ENCODE measurements at regions not wholly inside any gene's neighbourhood (a gene's known extent, or its start where the extent isn't known, plus 50 kb on each side); places are given as distances from the start of the nearest gene placed in this dataset.

- Mint-ChIP-seq H3K27ac (no peak overlapping the region), H3K4me1 (peaks cover 2% of the 10 kb centered on the region), H3K9me3 (no peaks in the 10 kb centered on the region), H3K27me3 (peaks cover 43% of the 10 kb centered on the region), H3K4me3 (no peak overlapping the region), H3K36me3 (ENCODE audit: low read depth) (no peaks in the 10 kb centered on the region)
- ChIA-PET POLR2A (no interaction called here), CTCF (interaction anchor here (0.9 kb wide), 1 partner anchor 9 kb away, joined by 5 read pairs; no protein-coding TSS in a partner anchor)
- no peak for DNase-seq
Measured at GRCh38 chr3:197444793-197445379, 110.9 kb downstream of the BDH1 start.

- Mint-ChIP-seq H3K36me3 (ENCODE audit: low read depth) (no peaks in the 10 kb centered on the region), H3K4me3 (no peak overlapping the region), H3K27ac (no peak overlapping the region), H3K27me3 (peaks cover 39% of the 10 kb centered on the region), H3K9me3 (no peaks in the 10 kb centered on the region), H3K4me1 (peaks cover 2% of the 10 kb centered on the region)
- ChIA-PET CTCF (no interaction called here), POLR2A (no interaction called here)
- no peak for DNase-seq
Measured at GRCh38 chr3:197443506-197443905, 112.3 kb downstream of the BDH1 start.

GRCh38 chr3:197440717-197441303 lies 115.0 kb downstream of the BDH1 start:
- CTCF ChIA-PET = no interaction called here

GRCh38 chr3:197438906-197439305 lies 116.9 kb downstream of the BDH1 start:
- Mint-ChIP-seq H3K4me3 (no peak overlapping the region), H3K27me3 (peaks cover 35% of the 10 kb centered on the region), H3K4me1 (no peaks in the 10 kb centered on the region), H3K27ac (no peak overlapping the region), H3K9me3 (no peaks in the 10 kb centered on the region), H3K36me3 (ENCODE audit: low read depth) (no peaks in the 10 kb centered on the region)
- ChIA-PET POLR2A (no interaction called here), CTCF (interaction anchor here (1.2 kb wide), 1 partner anchor 15 kb away, joined by 3 read pairs; no protein-coding TSS in a partner anchor)
- DNase-seq = no peak

More at GRCh38 chr3:197440717-197441303, 115.0 kb downstream of the BDH1 start:
- DNase-seq = no peak
- POLR2A ChIA-PET = no interaction called here
- Mint-ChIP-seq H3K4me1 (peaks cover 2% of the 10 kb centered on the region), H3K27me3 (peaks cover 33% of the 10 kb centered on the region), H3K9me3 (no peaks in the 10 kb centered on the region), H3K4me3 (no peak overlapping the region), H3K27ac (no peak overlapping the region), H3K36me3 (ENCODE audit: low read depth) (no peaks in the 10 kb centered on the region)

GRCh38 chr3:197435426-197435825 lies 120.3 kb downstream of the BDH1 start:
- peaks cover 6% of the 10 kb centered on the region for H3K4me1 Mint-ChIP-seq
- no peaks in the 10 kb centered on the region for H3K9me3 Mint-ChIP-seq
- no peak overlapping the region for H3K27ac Mint-ChIP-seq

GRCh38 chr3:197434830-197435229 lies 120.9 kb downstream of the BDH1 start:
- no peak overlapping the region for H3K27ac Mint-ChIP-seq
- POLR2A ChIA-PET = no interaction called here

More at GRCh38 chr3:197435426-197435825, 120.3 kb downstream of the BDH1 start:
- Mint-ChIP-seq H3K36me3 (ENCODE audit: low read depth) (no peaks in the 10 kb centered on the region), H3K4me3 (no peak overlapping the region), H3K27me3 (peaks cover 45% of the 10 kb centered on the region)
- DNase-seq = no peak
- POLR2A ChIA-PET = no interaction called here
- CTCF ChIA-PET = no interaction called here

GRCh38 chr3:197432384-197433127 lies 123.2 kb downstream of the BDH1 start:
- peaks cover 41% of the 10 kb centered on the region for H3K27me3 Mint-ChIP-seq
- peaks cover 30% of the 10 kb centered on the region for H3K4me1 Mint-ChIP-seq
- DNase-seq = no peak
- no peak overlapping the region for H3K27ac Mint-ChIP-seq
- H3K4me3 Mint-ChIP-seq = no peak overlapping the region
- POLR2A ChIA-PET = no interaction called here
- no peaks in the 10 kb centered on the region for H3K36me3 Mint-ChIP-seq (ENCODE audit: low read depth)
- CTCF ChIA-PET = no interaction called here
- no peaks in the 10 kb centered on the region for H3K9me3 Mint-ChIP-seq

More at GRCh38 chr3:197434830-197435229, 120.9 kb downstream of the BDH1 start:
- Mint-ChIP-seq H3K4me3 (no peak overlapping the region), H3K9me3 (no peaks in the 10 kb centered on the region), H3K4me1 (peaks cover 9% of the 10 kb centered on the region), H3K27me3 (peaks cover 46% of the 10 kb centered on the region), H3K36me3 (ENCODE audit: low read depth) (no peaks in the 10 kb centered on the region)
- DNase-seq = no peak
- CTCF ChIA-PET = no interaction called here

- Mint-ChIP-seq H3K36me3 (ENCODE audit: low read depth) (no peaks in the 10 kb centered on the region), H3K9me3 (no peaks in the 10 kb centered on the region), H3K27ac (no peak overlapping the region), H3K4me3 (no peak overlapping the region), H3K27me3 (peaks cover 44% of the 10 kb centered on the region), H3K4me1 (peaks cover 34% of the 10 kb centered on the region)
- ChIA-PET CTCF (no interaction called here), POLR2A (no interaction called here)
- no peak for DNase-seq
Measured at GRCh38 chr3:197431346-197431910, 124.3 kb downstream of the BDH1 start.

- no peaks in the 10 kb centered on the region for H3K36me3 Mint-ChIP-seq (ENCODE audit: low read depth)
- no peak overlapping the region for H3K27ac Mint-ChIP-seq
- no peak overlapping the region for H3K4me3 Mint-ChIP-seq
- peaks cover 44% of the 10 kb centered on the region for H3K27me3 Mint-ChIP-seq
- ChIA-PET CTCF (no interaction called here), POLR2A (no interaction called here)
- no peak for DNase-seq
- peaks cover 34% of the 10 kb centered on the region for H3K4me1 Mint-ChIP-seq
- H3K9me3 Mint-ChIP-seq = no peaks in the 10 kb centered on the region
Measured at GRCh38 chr3:197430934-197431333, 124.8 kb downstream of the BDH1 start.

- Mint-ChIP-seq H3K4me1 (peaks cover 34% of the 10 kb centered on the region), H3K27ac (no peak overlapping the region), H3K27me3 (peaks cover 46% of the 10 kb centered on the region), H3K4me3 (no peak overlapping the region), H3K9me3 (no peaks in the 10 kb centered on the region), H3K36me3 (ENCODE audit: low read depth) (no peaks in the 10 kb centered on the region)
- ChIA-PET POLR2A (no interaction called here), CTCF (no interaction called here)
- no peak for DNase-seq
Measured at GRCh38 chr3:197430502-197430901, 125.3 kb downstream of the BDH1 start.

GRCh38 chr3:197428952-197429351 lies 126.8 kb downstream of the BDH1 start:
- DNase-seq = no peak
- Mint-ChIP-seq H3K4me3 (peak overlapping the region; percentile 62), H3K4me1 (peaks cover 34% of the 10 kb centered on the region), H3K27ac (no peak overlapping the region), H3K36me3 (ENCODE audit: low read depth) (no peaks in the 10 kb centered on the region), H3K27me3 (peaks cover 46% of the 10 kb centered on the region), H3K9me3 (no peaks in the 10 kb centered on the region)
- ChIA-PET CTCF (no interaction called here), POLR2A (no interaction called here)

- Mint-ChIP-seq H3K36me3 (ENCODE audit: low read depth) (no peaks in the 10 kb centered on the region), H3K27me3 (peaks cover 44% of the 10 kb centered on the region), H3K27ac (peak overlapping the region; percentile 83), H3K4me3 (peak overlapping the region; percentile 62), H3K9me3 (no peaks in the 10 kb centered on the region), H3K4me1 (peaks cover 34% of the 10 kb centered on the region)
- CTCF ChIA-PET = no interaction called here
- POLR2A ChIA-PET = no interaction called here
- peak; percentile 77 for DNase-seq
Measured at GRCh38 chr3:197428117-197428801, 127.5 kb downstream of the BDH1 start.

GRCh38 chr3:197427021-197427420 lies 128.6 kb upstream of the DLG1 start:
- no peak overlapping the region for H3K4me3 Mint-ChIP-seq
- ChIA-PET CTCF (no interaction called here), POLR2A (no interaction called here)
- no peaks in the 10 kb centered on the region for H3K9me3 Mint-ChIP-seq
- peaks cover 37% of the 10 kb centered on the region for H3K27me3 Mint-ChIP-seq
- H3K4me1 Mint-ChIP-seq = peaks cover 36% of the 10 kb centered on the region
- no peak overlapping the region for H3K27ac Mint-ChIP-seq
- H3K36me3 Mint-ChIP-seq (ENCODE audit: low read depth) = no peaks in the 10 kb centered on the region
- DNase-seq = no peak

Measured in activated CD4-positive, alpha-beta memory T cell treated with anti-CD3 and anti-CD28 coated beads, Interleukin-2, amount 10 ng/mL, durations not matched to agents 7 days and 5 days (primary cell).